ENCODE measurements at regions not wholly inside any gene's neighbourhood (a gene's known extent, or its start where the extent isn't known, plus 50 kb on each side); places are given as distances from the start of the nearest gene placed in this dataset.

DNA sequence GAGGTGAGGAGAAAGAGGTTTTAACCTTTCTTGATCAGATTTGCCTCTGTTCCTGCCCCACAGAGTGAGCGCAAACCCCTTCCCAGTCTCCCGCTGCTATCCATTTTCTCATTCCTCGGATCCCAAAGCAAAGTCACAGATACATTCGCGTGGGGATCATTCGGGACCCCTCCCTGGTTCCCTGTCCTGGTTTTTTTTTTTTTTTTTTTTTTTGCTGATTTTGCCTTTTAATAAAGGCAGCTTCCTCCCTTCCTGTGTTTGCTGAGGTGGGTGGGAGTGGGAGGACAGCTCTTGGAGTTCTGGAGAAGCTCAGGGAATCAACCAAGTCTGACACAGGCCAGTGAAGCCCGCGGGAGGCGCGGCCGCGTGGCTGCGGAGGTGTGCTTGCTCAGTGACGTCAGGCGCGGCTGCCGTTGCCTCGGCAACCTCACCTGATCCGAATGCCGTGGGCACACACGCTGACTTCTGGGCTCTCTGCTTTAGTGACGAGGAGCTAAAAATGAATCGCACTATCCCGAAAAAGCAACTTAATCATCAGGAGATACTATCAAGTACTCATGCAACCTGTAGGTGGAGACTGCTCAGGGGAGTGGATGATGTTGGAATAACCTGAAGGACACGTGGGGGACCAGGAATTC, 106.4 kb downstream of the TBX19 start:
- DNase-seq (ENCODE audit: low read depth): no peak

DNA sequence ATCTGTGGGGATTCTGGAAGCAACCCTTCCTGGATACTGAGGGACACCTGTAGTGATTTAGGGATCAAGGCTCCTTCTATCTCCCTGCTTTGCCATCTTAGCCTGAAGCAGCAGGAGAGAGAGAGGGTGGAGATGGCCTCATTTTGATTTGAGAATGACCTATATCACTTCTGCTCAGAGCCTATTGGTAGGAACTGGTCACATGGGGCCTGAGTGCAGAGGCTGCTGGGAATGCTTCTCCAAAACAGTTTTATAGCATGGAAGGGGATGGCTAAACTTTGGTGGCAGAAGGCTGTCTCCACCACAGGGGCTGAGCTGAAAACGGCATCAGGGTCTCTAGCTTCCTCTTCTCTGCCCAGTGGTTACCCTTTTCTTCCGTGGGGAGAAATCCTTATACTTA, 105.8 kb downstream of the TBX19 start:
- no peak for DNase-seq (ENCODE audit: low read depth)

DNA sequence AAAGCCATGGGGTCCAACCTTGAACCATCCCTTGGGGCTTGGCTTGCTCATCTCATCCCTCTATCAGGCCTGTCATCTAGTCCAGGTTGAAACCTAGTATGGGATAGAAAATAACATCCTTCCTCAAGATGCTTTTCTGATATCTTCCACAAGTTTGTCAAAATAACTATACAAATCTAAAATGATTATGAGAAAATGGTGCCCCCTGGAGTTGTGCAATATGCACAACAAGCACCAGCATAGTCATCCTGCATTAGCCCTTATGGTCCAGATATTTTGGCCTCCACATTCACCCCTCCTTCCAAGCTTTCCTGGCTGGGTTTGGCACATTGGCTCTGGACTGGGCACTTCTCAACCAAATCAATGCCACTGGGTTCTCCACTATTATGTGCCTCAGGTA, 101.2 kb downstream of the TBX19 start:
- no peak for DNase-seq (ENCODE audit: low read depth)

DNA sequence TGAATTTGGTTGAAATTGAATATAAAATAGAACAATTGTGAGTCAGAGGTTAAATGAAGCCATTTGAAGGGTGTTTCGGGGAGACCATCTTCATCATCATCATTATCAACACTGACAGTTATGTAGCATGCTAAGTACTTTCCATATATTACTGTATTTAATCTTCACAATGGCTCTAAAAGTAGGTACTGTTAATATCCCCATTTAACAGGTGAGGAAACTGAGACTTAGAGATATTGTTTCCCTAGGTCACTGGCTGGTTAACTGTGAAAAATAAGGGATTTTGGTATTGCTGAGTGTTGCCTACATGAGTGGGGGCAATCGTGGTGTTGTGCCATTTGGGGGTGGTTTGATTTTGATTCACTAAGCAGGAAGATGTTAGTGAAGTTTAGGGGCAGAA, 100.3 kb downstream of the TBX19 start:
- no peak for DNase-seq (ENCODE audit: low read depth)

DNA sequence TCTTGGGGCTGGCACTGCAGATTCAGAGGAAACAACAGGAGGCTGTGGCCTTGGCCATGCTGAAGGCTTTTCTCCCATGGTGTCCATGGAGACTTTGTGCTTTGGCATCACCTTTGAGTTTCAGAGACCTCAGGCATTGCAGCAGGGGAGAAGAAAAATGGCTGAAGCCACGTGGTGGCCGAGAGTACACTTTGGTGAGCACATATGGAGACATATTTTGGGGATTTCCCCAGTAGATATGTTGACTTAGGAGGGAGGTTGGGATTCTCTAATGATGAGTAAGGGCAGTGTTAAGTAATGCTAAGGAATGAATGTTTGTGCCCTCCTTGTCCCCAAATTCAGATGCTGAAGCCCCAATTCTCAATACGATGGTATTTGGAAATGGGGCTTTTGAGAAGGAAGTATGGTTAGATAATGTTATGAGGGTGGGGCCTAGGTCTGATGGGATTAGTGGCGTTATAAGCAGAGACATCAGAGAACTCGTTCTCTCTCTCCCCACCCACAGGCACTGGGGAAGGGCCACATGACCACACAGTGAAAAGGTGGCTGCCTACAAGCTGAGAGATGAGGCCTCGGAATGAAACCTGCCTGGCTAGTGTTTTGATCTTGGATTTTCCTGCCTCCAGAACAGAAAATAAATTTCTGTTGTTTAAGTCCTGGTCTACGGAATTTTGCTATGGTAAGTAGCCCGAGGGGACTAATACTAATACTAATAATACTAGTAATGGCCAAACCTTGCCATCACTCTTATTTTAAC, 98.6 kb downstream of the TBX19 start:
- DNase-seq (ENCODE audit: low read depth): no peak

DNA sequence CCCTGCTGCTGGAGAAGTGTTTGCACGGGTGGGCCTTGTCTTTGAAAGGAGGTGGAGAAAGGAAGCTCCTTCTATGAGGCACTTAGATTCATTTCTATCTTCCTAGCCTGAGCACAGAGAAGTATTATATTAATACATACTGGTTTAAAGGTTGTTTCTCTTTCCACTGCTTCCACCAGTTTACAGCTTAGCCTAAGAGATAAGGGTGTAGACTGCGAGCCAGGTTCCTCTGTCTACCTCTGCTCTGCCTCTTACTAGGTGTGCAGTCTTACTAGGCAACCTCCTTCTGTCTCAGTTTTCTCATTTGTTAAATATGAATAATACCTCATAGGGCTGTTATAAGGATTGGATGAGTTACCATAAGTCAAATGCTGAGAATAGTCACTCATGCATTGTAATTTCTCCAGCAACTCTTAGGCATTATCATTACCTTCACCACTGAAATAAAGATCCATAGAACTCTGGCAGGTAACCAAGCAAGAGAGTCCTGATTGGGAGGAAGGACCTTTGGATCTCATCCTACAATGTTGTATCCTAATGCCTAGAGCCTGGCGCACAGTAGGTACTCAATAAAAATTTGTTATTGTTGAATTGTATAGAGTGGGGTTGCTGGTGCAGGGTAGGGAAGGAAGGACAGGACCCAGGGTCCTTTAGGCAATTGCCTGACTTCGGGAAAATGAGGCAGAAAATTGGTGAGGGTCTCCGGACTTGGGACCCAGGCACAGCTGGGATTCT, 95.1 kb downstream of the TBX19 start:
- no peak for DNase-seq (ENCODE audit: low read depth)

DNA sequence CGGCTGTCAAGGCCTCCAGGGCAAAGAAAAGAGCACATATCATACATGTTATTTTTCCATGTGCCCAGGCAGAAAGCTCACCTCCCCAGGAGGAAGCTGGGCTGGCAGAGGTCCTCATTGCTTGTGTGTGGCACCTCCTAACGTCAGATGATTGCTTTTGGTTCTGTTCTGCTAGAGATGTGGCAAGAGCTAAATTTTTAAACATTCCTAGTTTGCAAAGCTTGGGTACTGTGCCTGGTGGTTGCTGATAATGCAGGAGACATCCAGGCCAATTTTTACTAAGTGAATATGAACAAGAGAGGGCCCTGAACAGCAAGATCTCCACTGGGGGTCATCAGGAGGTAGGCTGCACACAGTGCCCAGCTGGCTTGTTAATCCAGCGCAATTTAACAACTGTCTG, 93.9 kb downstream of the TBX19 start:
- DNase-seq (ENCODE audit: low read depth): no peak

DNA sequence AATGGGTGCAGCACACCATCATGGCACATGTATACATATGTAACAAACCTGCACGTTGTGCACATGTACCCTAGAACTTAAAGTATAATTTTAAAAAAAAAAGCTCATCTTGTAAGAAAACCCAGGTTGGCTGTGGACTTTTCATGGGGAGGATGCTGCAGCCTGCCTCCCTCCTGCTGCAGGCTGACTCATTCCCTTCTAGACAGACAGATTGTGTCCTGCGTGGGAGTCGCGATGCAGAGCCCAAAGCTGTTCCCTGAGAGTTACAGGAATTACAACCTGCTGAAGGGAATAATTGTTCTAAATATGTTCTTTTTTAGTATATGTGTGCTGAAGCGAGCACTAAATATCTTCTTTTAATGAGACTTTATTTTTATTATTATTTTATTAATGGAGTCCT, 93.2 kb downstream of the TBX19 start:
- DNase-seq (ENCODE audit: low read depth): no peak

DNA sequence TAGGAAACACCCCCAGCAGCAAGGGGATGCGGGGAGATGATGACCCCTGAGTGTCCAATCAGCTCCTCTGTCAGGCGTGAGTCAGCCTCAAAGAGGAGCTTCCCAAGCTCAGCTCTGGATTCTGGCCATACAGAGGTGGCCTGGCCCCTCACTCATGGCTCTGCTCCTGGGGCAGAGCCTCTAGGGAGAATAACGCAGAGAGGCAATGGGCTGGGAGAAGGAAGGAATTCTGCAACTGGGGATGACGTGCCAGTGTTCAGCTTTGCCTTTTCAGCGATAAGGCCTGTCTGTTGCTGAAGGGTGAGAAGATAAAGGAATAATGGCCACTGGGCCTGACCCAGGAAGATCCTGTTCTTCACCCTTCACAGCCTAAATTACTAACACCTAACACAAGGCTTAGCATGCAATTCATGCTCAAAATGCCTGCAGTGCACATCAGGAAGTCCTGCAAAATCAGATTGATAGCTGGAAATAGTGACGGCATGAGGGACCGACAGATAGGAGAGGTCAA, 92.2 kb downstream of the TBX19 start:
- DNase-seq (ENCODE audit: low read depth): no peak

DNA sequence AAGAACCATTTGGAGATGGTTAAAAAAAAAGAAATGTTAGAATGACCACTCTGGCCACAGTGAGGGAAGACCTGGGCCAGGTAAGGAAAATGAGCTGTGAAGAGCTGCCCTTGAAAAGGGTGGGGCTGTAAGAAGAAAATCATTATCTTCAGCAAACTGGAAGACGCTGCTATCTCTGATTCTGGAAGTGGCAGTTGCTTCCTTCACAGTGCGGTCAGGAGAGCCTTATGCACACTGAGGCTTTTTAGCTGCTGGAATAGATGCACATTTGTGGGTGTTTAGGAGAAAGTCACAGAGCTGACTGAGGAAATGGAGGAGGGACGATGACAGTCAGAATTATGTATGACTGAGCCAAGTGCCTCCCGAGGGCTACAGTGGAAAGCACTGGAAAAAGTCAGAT, 91.6 kb downstream of the TBX19 start:
- no peak for DNase-seq (ENCODE audit: low read depth)

DNA sequence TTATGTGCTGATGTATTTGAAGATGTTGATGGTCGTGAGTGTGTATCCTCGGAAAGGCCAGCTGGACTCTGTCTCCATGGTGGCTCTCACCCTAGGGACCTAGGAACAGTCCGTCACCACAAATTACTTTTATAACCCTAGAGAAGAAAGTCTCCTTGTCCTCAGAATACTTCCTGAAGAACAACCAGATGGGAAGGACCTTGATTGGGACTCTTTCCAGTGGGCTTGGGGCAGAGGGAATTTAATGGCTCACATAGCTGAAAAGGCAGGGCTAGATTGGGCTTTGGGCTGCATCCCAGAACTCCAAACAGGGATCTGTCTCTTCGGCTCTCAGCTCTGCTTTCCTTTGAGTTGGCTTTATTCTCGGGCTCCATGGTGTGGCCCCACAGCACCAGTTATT, 90.8 kb downstream of the TBX19 start:
- no peak for DNase-seq (ENCODE audit: low read depth)

DNA sequence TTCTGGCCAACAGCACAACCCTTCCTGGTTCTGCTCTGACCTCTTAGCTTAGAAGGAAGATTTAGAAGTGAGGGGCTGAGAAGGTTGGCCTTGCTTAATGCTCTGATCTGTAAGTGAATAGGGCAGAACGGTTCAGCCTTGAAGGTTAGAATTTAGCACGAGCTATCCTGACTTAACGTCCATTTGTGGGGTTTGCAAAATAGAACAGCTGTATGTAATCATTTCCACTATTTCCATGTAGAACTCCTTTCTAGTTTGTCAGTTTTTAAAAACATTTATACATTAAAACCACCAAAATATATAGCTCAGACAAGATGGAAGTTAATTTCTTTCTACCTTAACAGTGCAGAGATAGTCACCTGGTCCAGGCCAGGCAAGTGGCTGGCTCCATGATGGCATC, 89.9 kb downstream of the TBX19 start:
- no peak for DNase-seq (ENCODE audit: low read depth)

DNA sequence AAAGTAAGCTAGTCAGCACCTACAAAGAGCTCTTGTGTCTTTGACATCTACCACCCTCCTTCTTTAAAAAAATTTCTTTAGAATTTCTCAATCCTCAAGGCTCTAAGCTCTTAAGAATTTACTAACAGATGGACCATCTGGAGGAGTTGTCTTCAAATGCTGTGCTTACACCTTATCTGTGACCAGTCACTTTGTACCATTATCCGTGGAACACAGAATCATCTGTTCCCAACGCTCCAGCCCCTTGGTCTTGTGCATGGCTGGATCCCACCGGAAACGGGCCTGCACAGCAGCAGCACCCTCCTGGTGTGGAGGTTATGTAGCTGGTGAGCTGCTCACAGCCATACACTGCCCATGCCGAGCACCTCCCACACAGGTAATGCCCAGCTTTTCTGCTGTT, 89.0 kb downstream of the TBX19 start:
- DNase-seq (ENCODE audit: low read depth): no peak

DNA sequence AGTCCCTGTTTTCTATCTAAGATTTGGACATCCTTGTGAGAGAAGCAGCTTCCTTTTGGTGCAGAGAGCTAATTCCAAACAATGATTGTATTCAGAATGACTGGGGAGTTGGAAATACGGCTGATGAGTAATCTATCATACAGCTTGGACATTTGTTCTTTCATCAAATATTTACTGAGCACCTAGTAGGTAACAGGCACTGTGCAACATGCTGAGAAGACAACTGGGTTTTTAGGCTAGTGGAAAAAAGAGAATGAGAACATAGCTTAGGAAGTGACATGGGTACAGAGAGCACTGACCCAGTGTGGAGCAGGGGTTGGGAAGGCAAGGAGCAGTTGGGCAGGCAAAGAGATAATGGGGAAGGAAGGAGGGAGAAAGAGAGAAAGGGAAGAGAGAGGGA, 87.5 kb downstream of the TBX19 start:
- no peak for DNase-seq (ENCODE audit: low read depth)

DNA sequence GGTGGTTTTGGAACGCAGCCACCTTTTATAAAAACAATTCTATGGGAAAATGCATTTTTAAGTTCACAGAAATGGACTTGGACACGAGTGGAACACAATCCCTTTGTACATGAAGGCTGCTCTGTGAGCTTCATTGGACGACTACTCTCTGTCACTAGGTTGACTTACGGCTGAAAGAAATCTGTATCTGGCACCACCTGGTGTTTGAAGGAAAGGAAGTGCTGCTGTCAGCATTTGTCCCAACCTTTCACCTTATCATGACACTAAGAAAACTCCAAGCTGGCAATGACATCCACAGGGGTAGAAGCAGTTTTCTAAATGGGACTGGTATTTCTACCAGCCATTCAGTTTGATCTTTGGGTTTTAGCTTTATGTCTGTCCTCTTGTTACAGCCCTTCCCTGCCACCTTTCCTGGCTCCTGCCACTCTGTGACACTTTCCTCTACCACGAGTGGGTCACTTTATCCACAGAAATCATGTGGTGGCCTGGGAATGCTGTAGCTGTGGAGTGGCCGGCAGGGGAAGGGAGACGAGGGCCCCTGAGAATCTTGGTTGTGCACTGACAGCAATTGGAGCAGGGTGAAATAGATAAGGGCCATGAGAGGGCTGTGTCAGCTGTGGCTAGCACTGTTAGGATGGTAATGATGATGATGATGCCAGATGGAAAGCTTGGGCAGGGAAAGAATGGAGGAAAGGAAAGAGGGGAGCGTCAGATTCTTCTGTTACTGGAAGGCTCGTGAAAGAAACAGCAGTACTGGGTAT, 85.2 kb downstream of the TBX19 start:
- no peak for DNase-seq (ENCODE audit: low read depth)

Data from GM04503 (cell line).